Testis (tissue), 2 donors: ENCODE measurements at regions not wholly inside any gene's neighbourhood (a gene's known extent, or its start where the extent isn't known, plus 50 kb on each side); places are given as distances from the start of the nearest gene placed in this dataset.

Experiments
- CTCF ChIP-seq, 3 experiments: fragments of 450-650 bp in 2 of 3; fragments of 200-600 bp in 1 of 3; sonication (generic) in 1 of 3; IDR thresholded peaks; one replicate each; pipeline ENCODE4 v1.5.1; 2016 to 2019; ENCODE audit warnings: antibody characterized with exemption in 3 of 3, mild to moderate bottlenecking in 2 of 3, moderate library complexity in 1 of 3
- POLR2A ChIP-seq: fragments of 450-650 bp; IDR thresholded peaks from one replicate; pipeline ENCODE4 v1.6.1; 2017; ENCODE audit warnings: antibody characterized with exemption, mild to moderate bottlenecking, moderate library complexity

GRCh38 chr16:8182761-8183160, 407.6 kb downstream of the TMEM114 start:
- TF ChIP-seq CTCF (IDR thresholded peaks at IDR 0.05), result no peak
- TF ChIP-seq POLR2A, result no peak
